SK-N-SH (cell line): ENCODE measurements at regions not wholly inside any gene's neighbourhood (a gene's known extent, or its start where the extent isn't known, plus 50 kb on each side); places are given as distances from the start of the nearest gene placed in this dataset.

Source experiments
- CTCF ChIA-PET: fragments of 300-600, 350-600 bp; formaldehyde crosslinking; extraction: SDS; loops from one replicate; lab custom pipeline; 2021; lab: Yijun Ruan, JAX
- POLR2A ChIA-PET: fragments of 350-600 bp; sonication (Branson Sonifier 250); formaldehyde crosslinking; extraction: SDS; loops from one replicate; lab custom pipeline; 2020; ENCODE audit warnings: antibody characterized with exemption, inconsistent platforms; lab: Yijun Ruan, JAX
- DNase-seq: peaks from one replicate; pipeline ENCODE4 v3.0.0; 2012
- H2AFZ ChIP-seq: fragments of 200-600 bp; sonication (generic); 2 replicates; pipeline ENCODE4 v1.8.1; 2016; ENCODE audit warnings: antibody characterized with exemption, mild to moderate bottlenecking, low read depth
- H3F3A ChIP-seq: fragments of 200-600 bp; sonication (generic); replicated peaks from 2 replicates; pipeline ENCODE3; 2016; ENCODE audit warnings: antibody characterized with exemption, mild to moderate bottlenecking; ENCODE audit not compliant: insufficient read depth
- H3K27ac ChIP-seq, 2 experiments: fragments of 200-500 bp in 1 of 2; fragments of 200-600 bp in 1 of 2; sonication (Bioruptor generic) in 1 of 2; sonication (generic), shearing (Covaris generic) in 1 of 2; 2 replicates each; pipeline versions ENCODE4 v1.5.1 to v1.6.1; 2014 to 2016; ENCODE audit warnings: low read depth in 2 of 2, inconsistent platforms in 1 of 2, low read length in 1 of 2, mild to moderate bottlenecking in 1 of 2, mixed read lengths in 1 of 2
- H3K27me3 ChIP-seq: fragments of 200-600 bp; sonication (generic), shearing (Covaris generic); 2 replicates; pipeline ENCODE4 v1.6.1; 2016; ENCODE audit warnings: mixed run types; ENCODE audit not compliant: insufficient read depth
- H3K36me3 ChIP-seq, 2 experiments: fragments of 200-500 bp in 1 of 2; fragments of 200-600 bp in 1 of 2; sonication (Bioruptor generic) in 1 of 2; sonication (generic) in 1 of 2; replicated peaks in 1 of 2; 2 replicates each; pipeline versions ENCODE3 to v1.5.1; 2014 to 2016; ENCODE audit warnings: low read length in 1 of 2, mild to moderate bottlenecking in 1 of 2; ENCODE audit not compliant: insufficient read depth in 2 of 2, control insufficient read depth in 1 of 2
- H3K4me1 ChIP-seq, 2 experiments: fragments of 200-500 bp in 1 of 2; fragments of 200-600 bp in 1 of 2; sonication (Bioruptor generic) in 1 of 2; sonication (generic), shearing (Covaris generic) in 1 of 2; 2 replicates each; pipeline versions ENCODE4 v1.5.1 to v1.6.1; 2014 to 2016; ENCODE audit warnings: low read depth in 1 of 2, low read length in 1 of 2, mixed run types in 1 of 2; ENCODE audit not compliant: insufficient read depth in 2 of 2, control insufficient read depth in 1 of 2
- H3K4me2 ChIP-seq: fragments of 200-600 bp; sonication (generic), shearing (Covaris generic); 2 replicates; pipeline ENCODE4 v1.6.1; 2017; ENCODE audit warnings: mixed run types
- H3K4me3 ChIP-seq, 2 experiments: fragments of 200-500 bp in 1 of 2; fragments of 200-600 bp in 1 of 2; sonication (Bioruptor generic) in 1 of 2; sonication (generic), shearing (Covaris generic) in 1 of 2; 2 replicates each; pipeline versions ENCODE4 v1.5.1 to v1.8.1; 2014 to 2016; ENCODE audit warnings: low read depth in 2 of 2, inconsistent platforms in 1 of 2, low read length in 1 of 2, mild to moderate bottlenecking in 1 of 2, mixed read lengths in 1 of 2, moderate library complexity in 1 of 2
- H3K79me2 ChIP-seq: fragments of 200-600 bp; sonication (generic); 2 replicates; pipeline ENCODE4 v1.8.1; 2017; ENCODE audit warnings: mild to moderate bottlenecking; ENCODE audit not compliant: insufficient read depth
- H3K9ac ChIP-seq: fragments of 200-600 bp; sonication (generic); 2 replicates; pipeline ENCODE4 v1.6.1; 2017; ENCODE audit warnings: mixed run types
- H3K9me2 ChIP-seq: fragments of 200-600 bp; sonication (generic); 2 replicates; pipeline ENCODE4 v1.6.1; 2017; ENCODE audit warnings: mixed run types
- H3K9me3 ChIP-seq: fragments of 200-600 bp; sonication (generic); 2 replicates; pipeline ENCODE4 v1.6.1; 2017; ENCODE audit warnings: mixed run types, mild to moderate bottlenecking, moderate library complexity
- H4K20me1 ChIP-seq: fragments of 200-600 bp; sonication (generic); 2 replicates; pipeline ENCODE4 v1.6.1; 2017; ENCODE audit warnings: mild to moderate bottlenecking, mixed run types; ENCODE audit not compliant: insufficient read depth
- ELF1 ChIP-seq: IDR thresholded peaks from 2 replicates; pipeline ENCODE4 v1.4.0; 2012
- EP300 ChIP-seq, 2 experiments: IDR thresholded peaks; 2 replicates each; pipeline versions ENCODE4 v1.4.0 to v1.6.1; 2012; ENCODE audit warnings: borderline replicate concordance in 1 of 2, low read depth in 1 of 2, low read length in 1 of 2
- EZH2phosphoT487 ChIP-seq: fragments of 200-600 bp; sonication (generic); IDR thresholded peaks from 2 replicates; pipeline ENCODE4 v1.6.1; 2017; ENCODE audit warnings: low read depth, mixed run types, mild to moderate bottlenecking, antibody characterized with exemption, moderate library complexity, borderline replicate concordance
- FOSL2 ChIP-seq: IDR thresholded peaks from 2 replicates; pipeline ENCODE4 v1.4.0; 2012; ENCODE audit warnings: low read depth, mild to moderate bottlenecking, moderate library complexity, borderline replicate concordance
- FOXJ3 ChIP-seq: sonication (generic); formaldehyde crosslinking; IDR thresholded peaks from 2 replicates; pipeline ENCODE4 v1.5.1; 2020; ENCODE audit warnings: mild to moderate bottlenecking, missing genetic modification reagents
- GABPA ChIP-seq: IDR thresholded peaks from 2 replicates; pipeline ENCODE4 v1.4.0; 2012; ENCODE audit warnings: low read depth, mild to moderate bottlenecking
- JUND ChIP-seq: IDR thresholded peaks from 2 replicates; pipeline ENCODE4 v1.4.0; 2012
- MAX ChIP-seq: IDR thresholded peaks from 2 replicates; pipeline ENCODE4 v1.4.0; 2012; ENCODE audit warnings: low read depth
- MEF2A ChIP-seq: IDR thresholded peaks from 2 replicates; pipeline ENCODE4 v1.4.0; 2012; ENCODE audit warnings: low read depth, borderline replicate concordance
- MXI1 ChIP-seq: IDR thresholded peaks from 2 replicates; pipeline ENCODE4 v1.6.1; 2012; ENCODE audit warnings: mild to moderate bottlenecking, low read depth, low read length, improper control_type of control experiment
- NFIC ChIP-seq: IDR thresholded peaks from 2 replicates; pipeline ENCODE4 v1.4.0; 2012; ENCODE audit warnings: borderline replicate concordance
- POLR2AphosphoS5 ChIP-seq: IDR thresholded peaks from 2 replicates; pipeline ENCODE4 v1.6.1; 2012; ENCODE audit warnings: low read depth, low read length
- RAD21 ChIP-seq: IDR thresholded peaks from 2 replicates; pipeline ENCODE4 v1.6.1; 2012; ENCODE audit warnings: mild to moderate bottlenecking, low read length
- RCOR1 ChIP-seq: fragments of 150-350 bp; IDR thresholded peaks from 2 replicates; pipeline ENCODE4 v1.6.1; 2017; ENCODE audit warnings: antibody characterized with exemption, low read length
- RXRA ChIP-seq: IDR thresholded peaks from 2 replicates; pipeline ENCODE4 v1.4.0; 2012; ENCODE audit warnings: low read depth, mild to moderate bottlenecking, borderline replicate concordance
- SMC3 ChIP-seq: IDR thresholded peaks from 2 replicates; pipeline ENCODE4 v1.6.1; 2012; ENCODE audit warnings: low read depth, low read length, improper control_type of control experiment
- TAF1 ChIP-seq: IDR thresholded peaks from 2 replicates; pipeline ENCODE4 v1.6.1; 2012; ENCODE audit warnings: low read depth, mild to moderate bottlenecking, low read length, moderate library complexity, borderline replicate concordance
- TEAD4 ChIP-seq: IDR thresholded peaks from 2 replicates; pipeline ENCODE4 v1.4.0; 2012; ENCODE audit warnings: mild to moderate bottlenecking, borderline replicate concordance; ENCODE audit not compliant: insufficient read depth
- WGBS: methylation state at CpG from one replicate; pipeline ENCODE4 v1.1.6; 2017; ENCODE audit warnings: low lambda C conversion rate; 5-methylcytosine and 5-hydroxymethylcytosine counted together
- TF ChIP-seq, protein P1 (sequence below): IDR thresholded peaks from 2 replicates; pipeline ENCODE4 v1.4.0; 2012; ENCODE audit warnings: low read depth, borderline replicate concordance
- TF ChIP-seq, protein P2 (sequence below): fragments of 150-350 bp; IDR thresholded peaks from 2 replicates; pipeline ENCODE4 v1.6.1; 2016; ENCODE audit warnings: mild to moderate bottlenecking, low read depth, low read length
- TF ChIP-seq, protein P3 (sequence below): IDR thresholded peaks from 2 replicates; pipeline ENCODE4; 2012
- TF ChIP-seq, protein P4 (sequence below): IDR thresholded peaks from 2 replicates; pipeline ENCODE4 v1.6.1; 2012; ENCODE audit warnings: mild to moderate bottlenecking, low read depth, low read length, moderate library complexity

- no peaks in the 10 kb centered on the region for H3K9me3 ChIP-seq
- H3K36me3 ChIP-seq, result no peaks in the 10 kb centered on the region
- DNase-seq, result no peak
- no peaks in the 10 kb centered on the region for H3F3A ChIP-seq
- H4K20me1 ChIP-seq, result no peaks in the 10 kb centered on the region
- no peak overlapping the region for H3K4me3 ChIP-seq
- H3K9ac ChIP-seq, result no peak overlapping the region
- TF ChIP-seq GABPA (no peak), POLR2AphosphoS5 (no peak), MAX (no peak), MEF2A (no peak), TAF1 (no peak), RXRA (no peak)
- TF ChIP-seq, protein P1, sequence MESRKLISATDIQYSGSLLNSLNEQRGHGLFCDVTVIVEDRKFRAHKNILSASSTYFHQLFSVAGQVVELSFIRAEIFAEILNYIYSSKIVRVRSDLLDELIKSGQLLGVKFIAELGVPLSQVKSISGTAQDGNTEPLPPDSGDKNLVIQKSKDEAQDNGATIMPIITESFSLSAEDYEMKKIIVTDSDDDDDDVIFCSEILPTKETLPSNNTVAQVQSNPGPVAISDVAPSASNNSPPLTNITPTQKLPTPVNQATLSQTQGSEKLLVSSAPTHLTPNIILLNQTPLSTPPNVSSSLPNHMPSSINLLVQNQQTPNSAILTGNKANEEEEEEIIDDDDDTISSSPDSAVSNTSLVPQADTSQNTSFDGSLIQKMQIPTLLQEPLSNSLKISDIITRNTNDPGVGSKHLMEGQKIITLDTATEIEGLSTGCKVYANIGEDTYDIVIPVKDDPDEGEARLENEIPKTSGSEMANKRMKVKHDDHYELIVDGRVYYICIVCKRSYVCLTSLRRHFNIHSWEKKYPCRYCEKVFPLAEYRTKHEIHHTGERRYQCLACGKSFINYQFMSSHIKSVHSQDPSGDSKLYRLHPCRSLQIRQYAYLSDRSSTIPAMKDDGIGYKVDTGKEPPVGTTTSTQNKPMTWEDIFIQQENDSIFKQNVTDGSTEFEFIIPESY, result no peak
- no peaks in the 10 kb centered on the region for H3K27me3 ChIP-seq
- no peak overlapping the region for H3K4me2 ChIP-seq
- no peaks in the 10 kb centered on the region for H3K79me2 ChIP-seq
- ChIA-PET POLR2A (no interaction called here), CTCF (interaction anchor here (0.6 to 1.3 kb wide), 3 partner anchors 9 to 97 kb away, joined by 3 to 6 read pairs (median 3); no protein-coding TSS in a partner anchor)
- no peaks in the 10 kb centered on the region for H3K9me2 ChIP-seq
- H3K4me1 ChIP-seq, result no peaks in the 10 kb centered on the region; a peak in 1 of 4 replicates
- H3K27ac ChIP-seq, result no peak overlapping the region
- H2AFZ ChIP-seq, result no peak overlapping the region
Observed at GRCh38 chr13:31521435-31521834, 217.9 kb upstream of the RXFP2 start.

DNA sequence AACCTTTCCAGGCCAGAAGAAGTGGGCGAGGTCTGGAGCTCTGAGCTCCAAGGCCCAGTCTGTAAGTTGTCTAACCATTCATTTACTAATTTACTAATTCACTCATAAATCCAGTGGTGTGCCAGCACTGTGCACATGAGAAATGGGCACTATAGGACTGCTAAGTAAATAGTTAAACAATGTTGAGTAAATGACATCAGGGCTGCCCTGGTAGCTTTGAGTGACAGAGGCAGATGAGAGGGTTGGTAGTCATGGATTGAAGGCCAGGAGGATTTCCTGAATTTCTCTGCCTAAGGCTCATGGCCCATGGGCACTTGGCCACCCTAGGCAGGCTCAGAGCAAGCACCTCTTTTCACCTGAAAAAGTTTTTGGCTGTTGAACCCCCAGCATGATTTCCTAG, 216.9 kb upstream of the RXFP2 start:
- H2AFZ ChIP-seq, result no peak overlapping the region
- no peak overlapping the region for H3K4me2 ChIP-seq
- H3K9me3 ChIP-seq, result no peaks in the 10 kb centered on the region
- H3F3A ChIP-seq, result no peaks in the 10 kb centered on the region
- no peaks in the 10 kb centered on the region for H3K9me2 ChIP-seq
- WGBS, result 71% methylated on average over 1 of the region's 1 CpG
- no peaks in the 10 kb centered on the region; a peak in 1 of 4 replicates for H3K4me1 ChIP-seq
- H3K36me3 ChIP-seq, result no peaks in the 10 kb centered on the region
- ChIA-PET POLR2A (no interaction called here), CTCF (interaction anchor here (1.0 to 1.3 kb wide), 2 partner anchors 92 to 98 kb away, joined by 3 to 6 read pairs; no protein-coding TSS in a partner anchor)
- no peak overlapping the region for H3K4me3 ChIP-seq
- H4K20me1 ChIP-seq, result no peaks in the 10 kb centered on the region
- no peak overlapping the region for H3K9ac ChIP-seq
- no peaks in the 10 kb centered on the region for H3K27me3 ChIP-seq
- no peak for TF ChIP-seq EP300 (IDR thresholded peaks at IDR 0.05; ENCODE audit: borderline replicate concordance in 1 of 2, low read depth in 1 of 2, low read length in 1 of 2)
- no peak for TF ChIP-seq FOSL2
- no peak for TF ChIP-seq RAD21
- no peak for TF ChIP-seq TEAD4
- TF ChIP-seq RXRA, result no peak
- TF ChIP-seq, protein P2, sequence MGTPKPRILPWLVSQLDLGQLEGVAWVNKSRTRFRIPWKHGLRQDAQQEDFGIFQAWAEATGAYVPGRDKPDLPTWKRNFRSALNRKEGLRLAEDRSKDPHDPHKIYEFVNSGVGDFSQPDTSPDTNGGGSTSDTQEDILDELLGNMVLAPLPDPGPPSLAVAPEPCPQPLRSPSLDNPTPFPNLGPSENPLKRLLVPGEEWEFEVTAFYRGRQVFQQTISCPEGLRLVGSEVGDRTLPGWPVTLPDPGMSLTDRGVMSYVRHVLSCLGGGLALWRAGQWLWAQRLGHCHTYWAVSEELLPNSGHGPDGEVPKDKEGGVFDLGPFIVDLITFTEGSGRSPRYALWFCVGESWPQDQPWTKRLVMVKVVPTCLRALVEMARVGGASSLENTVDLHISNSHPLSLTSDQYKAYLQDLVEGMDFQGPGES, result no peak
- TF ChIP-seq JUND, result no peak
- TF ChIP-seq SMC3, result no peak
- no peak for TF ChIP-seq RCOR1
- TF ChIP-seq, protein P3, sequence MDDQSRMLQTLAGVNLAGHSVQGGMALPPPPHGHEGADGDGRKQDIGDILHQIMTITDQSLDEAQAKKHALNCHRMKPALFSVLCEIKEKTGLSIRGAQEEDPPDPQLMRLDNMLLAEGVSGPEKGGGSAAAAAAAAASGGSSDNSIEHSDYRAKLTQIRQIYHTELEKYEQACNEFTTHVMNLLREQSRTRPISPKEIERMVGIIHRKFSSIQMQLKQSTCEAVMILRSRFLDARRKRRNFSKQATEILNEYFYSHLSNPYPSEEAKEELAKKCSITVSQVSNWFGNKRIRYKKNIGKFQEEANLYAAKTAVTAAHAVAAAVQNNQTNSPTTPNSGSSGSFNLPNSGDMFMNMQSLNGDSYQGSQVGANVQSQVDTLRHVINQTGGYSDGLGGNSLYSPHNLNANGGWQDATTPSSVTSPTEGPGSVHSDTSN, result no peak
- no peak for TF ChIP-seq FOXJ3 (CRISPR knock-in tag)
- TF ChIP-seq NFIC, result no peak
- no peak for TF ChIP-seq TAF1
- TF ChIP-seq EZH2phosphoT487, result no peak
- no peak for TF ChIP-seq ELF1
- TF ChIP-seq MXI1, result no peak
- TF ChIP-seq, protein P4, sequence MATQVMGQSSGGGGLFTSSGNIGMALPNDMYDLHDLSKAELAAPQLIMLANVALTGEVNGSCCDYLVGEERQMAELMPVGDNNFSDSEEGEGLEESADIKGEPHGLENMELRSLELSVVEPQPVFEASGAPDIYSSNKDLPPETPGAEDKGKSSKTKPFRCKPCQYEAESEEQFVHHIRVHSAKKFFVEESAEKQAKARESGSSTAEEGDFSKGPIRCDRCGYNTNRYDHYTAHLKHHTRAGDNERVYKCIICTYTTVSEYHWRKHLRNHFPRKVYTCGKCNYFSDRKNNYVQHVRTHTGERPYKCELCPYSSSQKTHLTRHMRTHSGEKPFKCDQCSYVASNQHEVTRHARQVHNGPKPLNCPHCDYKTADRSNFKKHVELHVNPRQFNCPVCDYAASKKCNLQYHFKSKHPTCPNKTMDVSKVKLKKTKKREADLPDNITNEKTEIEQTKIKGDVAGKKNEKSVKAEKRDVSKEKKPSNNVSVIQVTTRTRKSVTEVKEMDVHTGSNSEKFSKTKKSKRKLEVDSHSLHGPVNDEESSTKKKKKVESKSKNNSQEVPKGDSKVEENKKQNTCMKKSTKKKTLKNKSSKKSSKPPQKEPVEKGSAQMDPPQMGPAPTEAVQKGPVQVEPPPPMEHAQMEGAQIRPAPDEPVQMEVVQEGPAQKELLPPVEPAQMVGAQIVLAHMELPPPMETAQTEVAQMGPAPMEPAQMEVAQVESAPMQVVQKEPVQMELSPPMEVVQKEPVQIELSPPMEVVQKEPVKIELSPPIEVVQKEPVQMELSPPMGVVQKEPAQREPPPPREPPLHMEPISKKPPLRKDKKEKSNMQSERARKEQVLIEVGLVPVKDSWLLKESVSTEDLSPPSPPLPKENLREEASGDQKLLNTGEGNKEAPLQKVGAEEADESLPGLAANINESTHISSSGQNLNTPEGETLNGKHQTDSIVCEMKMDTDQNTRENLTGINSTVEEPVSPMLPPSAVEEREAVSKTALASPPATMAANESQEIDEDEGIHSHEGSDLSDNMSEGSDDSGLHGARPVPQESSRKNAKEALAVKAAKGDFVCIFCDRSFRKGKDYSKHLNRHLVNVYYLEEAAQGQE, result no peak
- DNase-seq, result no peak
- no peak overlapping the region for H3K27ac ChIP-seq
- H3K79me2 ChIP-seq, result no peaks in the 10 kb centered on the region
